GM18505 (cell line): ENCODE measurements at regions not wholly inside any gene's neighbourhood (a gene's known extent, or its start where the extent isn't known, plus 50 kb on each side); places are given as distances from the start of the nearest gene placed in this dataset.

Experiments used
- ATAC-seq: cut with Tn5 transposase; IDR thresholded peaks from one replicate; pipeline ENCODE4 v1.9.1; 2021; ENCODE audit not compliant: unreplicated experiment
- POLR2A ChIP-seq: IDR thresholded peaks from 4 replicates; pipeline ENCODE4 v1.6.1; 2011; ENCODE audit warnings: borderline replicate concordance; ENCODE audit not compliant: insufficient read depth, insufficient read length; ENCODE audit errors: extremely low read depth

- no peak for ATAC-seq
- no peak for TF ChIP-seq POLR2A
Measured at GRCh38 chr2:81942136-81942680, 1637.7 kb upstream of the LRRTM1 start.

GRCh38 chr2:81940266-81940955, 1635.9 kb upstream of the LRRTM1 start:
- ATAC-seq, result no peak
- TF ChIP-seq POLR2A, result no peak

- ATAC-seq, result no peak
- no peak for TF ChIP-seq POLR2A
Measured at GRCh38 chr2:81937944-81938343, 1633.4 kb upstream of the LRRTM1 start.

GRCh38 chr2:81903534-81903933, 1599.0 kb upstream of the LRRTM1 start:
- ATAC-seq, result no peak
- TF ChIP-seq POLR2A, result no peak

- no peak for ATAC-seq
- no peak for TF ChIP-seq POLR2A
Measured at GRCh38 chr2:81901017-81901416, 1596.5 kb upstream of the LRRTM1 start.

GRCh38 chr2:81895620-81896250, 1591.2 kb upstream of the LRRTM1 start:
- TF ChIP-seq POLR2A, result no peak
- no peak for ATAC-seq

GRCh38 chr2:81894451-81894990, 1590.0 kb upstream of the LRRTM1 start:
- ATAC-seq, result no peak
- TF ChIP-seq POLR2A, result no peak

GRCh38 chr2:81876624-81877023, 1572.1 kb upstream of the LRRTM1 start:
- no peak for TF ChIP-seq POLR2A
- ATAC-seq, result no peak

- ATAC-seq, result no peak
- no peak for TF ChIP-seq POLR2A
Measured at GRCh38 chr2:81872006-81872405, 1567.5 kb upstream of the LRRTM1 start.

- no peak for ATAC-seq
- TF ChIP-seq POLR2A, result no peak
Measured at GRCh38 chr2:81870119-81870518, 1565.6 kb upstream of the LRRTM1 start.

GRCh38 chr2:81858998-81859397, 1554.4 kb upstream of the LRRTM1 start:
- TF ChIP-seq POLR2A, result no peak
- no peak for ATAC-seq

GRCh38 chr2:81853341-81853740, 1548.8 kb upstream of the LRRTM1 start:
- ATAC-seq, result no peak
- TF ChIP-seq POLR2A, result no peak

GRCh38 chr2:81852651-81853050, 1548.1 kb upstream of the LRRTM1 start:
- ATAC-seq, result no peak
- TF ChIP-seq POLR2A, result no peak

GRCh38 chr2:81839780-81840179, 1535.2 kb upstream of the LRRTM1 start:
- TF ChIP-seq POLR2A, result no peak
- no peak for ATAC-seq
